ENCODE measurements at regions not wholly inside any gene's neighbourhood (a gene's known extent, or its start where the extent isn't known, plus 50 kb on each side); places are given as distances from the start of the nearest gene placed in this dataset.

DNA sequence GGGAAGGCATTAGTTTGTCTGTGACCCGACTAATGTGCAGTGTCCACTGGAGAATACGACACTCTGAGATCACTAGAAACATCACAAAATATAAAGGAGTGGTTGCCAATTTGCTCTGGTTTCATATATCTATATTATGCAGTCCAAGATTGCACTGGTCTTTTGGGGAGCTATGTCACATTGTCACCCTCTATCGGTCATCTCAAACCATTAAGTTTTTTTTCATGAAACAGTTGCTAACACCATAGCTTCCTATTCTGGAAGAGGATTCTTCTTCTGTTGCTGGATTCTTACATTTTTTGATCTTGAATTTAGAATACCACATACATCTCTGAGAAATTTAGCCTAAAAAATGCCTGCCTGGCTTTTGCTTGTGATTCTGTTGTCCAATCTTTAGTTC is 168.6 kb downstream of the LACC1 start:
- Mint-ChIP-seq H3K4me1 (peaks cover 32% of the 10 kb centered on the region), H3K9me3 (no peaks in the 10 kb centered on the region), H3K27me3 (ENCODE audit: insufficient read depth, low read depth, poor library complexity) (no peaks in the 10 kb centered on the region), H3K4me3 (no peak overlapping the region), H3K27ac (no peak overlapping the region), H3K36me3 (ENCODE audit: low read depth) (no peaks in the 10 kb centered on the region)
- Histone ChIP-seq H2AFZ (no peak overlapping the region), H3K4me2 (no peak overlapping the region), H3K36me3 (ENCODE audit: insufficient read depth) (no peaks in the 10 kb centered on the region), H3K79me2 (replicated peaks; ENCODE audit: insufficient read depth) (no peaks in the 10 kb centered on the region), H4K20me1 (replicated peaks; ENCODE audit: insufficient read depth) (no peaks in the 10 kb centered on the region), H3K9me2 (ENCODE audit: insufficient read depth) (no peaks in the 10 kb centered on the region), H3K27ac (ENCODE audit: low read depth) (no peak overlapping the region), H3K4me1 (ENCODE audit: insufficient read depth) (peaks cover 11% of the 10 kb centered on the region), H3K27me3 (ENCODE audit: insufficient read depth) (no peaks in the 10 kb centered on the region), H3F3A (replicated peaks; ENCODE audit: low read depth) (no peaks in the 10 kb centered on the region), H3K4me3 (no peak overlapping the region)
- ATAC-seq (no peak), DNase-seq (ENCODE audit: low spot score) (no peak)
- 0 out of 4 replicates have a peak, but pooled peaks of 1 of the 2 experiments have one; percentile 20 for TF ChIP-seq CTCF (conservative IDR thresholded peaks at IDR 0.05; ENCODE audit: low read depth in 2 of 2)
- TF ChIP-seq, protein P1, sequence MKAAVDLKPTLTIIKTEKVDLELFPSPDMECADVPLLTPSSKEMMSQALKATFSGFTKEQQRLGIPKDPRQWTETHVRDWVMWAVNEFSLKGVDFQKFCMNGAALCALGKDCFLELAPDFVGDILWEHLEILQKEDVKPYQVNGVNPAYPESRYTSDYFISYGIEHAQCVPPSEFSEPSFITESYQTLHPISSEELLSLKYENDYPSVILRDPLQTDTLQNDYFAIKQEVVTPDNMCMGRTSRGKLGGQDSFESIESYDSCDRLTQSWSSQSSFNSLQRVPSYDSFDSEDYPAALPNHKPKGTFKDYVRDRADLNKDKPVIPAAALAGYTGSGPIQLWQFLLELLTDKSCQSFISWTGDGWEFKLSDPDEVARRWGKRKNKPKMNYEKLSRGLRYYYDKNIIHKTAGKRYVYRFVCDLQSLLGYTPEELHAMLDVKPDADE (IDR thresholded peaks at IDR 0.05) = no peak

GRCh38 chr13:44049081-44049945 is 169.6 kb downstream of the LACC1 start:
- H3K9me2 ChIP-seq (ENCODE audit: insufficient read depth) = no peaks in the 10 kb centered on the region
- no peaks in the 10 kb centered on the region for H3K36me3 ChIP-seq (ENCODE audit: insufficient read depth)
- ATAC-seq = no peak
- Mint-ChIP-seq H3K9me3 (no peaks in the 10 kb centered on the region), H3K4me1 (peaks cover 30% of the 10 kb centered on the region), H3K36me3 (ENCODE audit: low read depth) (no peaks in the 10 kb centered on the region), H3K27ac (no peak overlapping the region), H3K4me3 (no peak overlapping the region), H3K27me3 (ENCODE audit: insufficient read depth, low read depth, poor library complexity) (no peaks in the 10 kb centered on the region)
- H2AFZ ChIP-seq = no peak overlapping the region
- H3K27ac ChIP-seq (ENCODE audit: low read depth) = no peak overlapping the region
- peaks cover 16% of the 10 kb centered on the region for H3K4me1 ChIP-seq (ENCODE audit: insufficient read depth)
- no peaks in the 10 kb centered on the region for H3F3A ChIP-seq (replicated peaks; ENCODE audit: low read depth)
- H3K27me3 ChIP-seq (ENCODE audit: insufficient read depth) = no peaks in the 10 kb centered on the region
- no peaks in the 10 kb centered on the region for H4K20me1 ChIP-seq (replicated peaks; ENCODE audit: insufficient read depth)
- H3K4me2 ChIP-seq = no peak overlapping the region
- no peak overlapping the region for H3K4me3 ChIP-seq
- no peak for DNase-seq (ENCODE audit: low spot score)
- TF ChIP-seq STAT1 (IDR thresholded peaks at IDR 0.05; ENCODE audit: unreplicated experiment) = no peak
- TF ChIP-seq REST (IDR thresholded peaks at IDR 0.05; ENCODE audit: unreplicated experiment) = no peak
- no peak for TF ChIP-seq POLR2AphosphoS5 (IDR thresholded peaks at IDR 0.05; ENCODE audit: low read depth)
- TF ChIP-seq, protein P1 (IDR thresholded peaks at IDR 0.05) = no peak
- TF ChIP-seq NANOG (IDR thresholded peaks at IDR 0.05; ENCODE audit: borderline replicate concordance) = no peak
- no peak for TF ChIP-seq JUNB (IDR thresholded peaks at IDR 0.05; ENCODE audit: unreplicated experiment)
- no peak for TF ChIP-seq EZH2phosphoT487 (IDR thresholded peaks at IDR 0.05; ENCODE audit: unreplicated experiment)
- no peak for TF ChIP-seq ZNF331 (CRISPR knock-in tag; IDR thresholded peaks at IDR 0.05; ENCODE audit: low read depth)
- no peak for TF ChIP-seq CTCF (conservative IDR thresholded peaks at IDR 0.05; ENCODE audit: low read depth in 2 of 2)
- no peaks in the 10 kb centered on the region for H3K79me2 ChIP-seq (replicated peaks; ENCODE audit: insufficient read depth)
